ENCODE measurements at regions not wholly inside any gene's neighbourhood (a gene's known extent, or its start where the extent isn't known, plus 50 kb on each side); places are given as distances from the start of the nearest gene placed in this dataset.

GRCh38 chr18:10388373-10388772 lies 66.1 kb upstream of the APCDD1 start:
- no peak for DNase-seq (ENCODE audit: low spot score)

GRCh38 chr18:10391506-10391905 lies 62.9 kb upstream of the APCDD1 start:
- DNase-seq (ENCODE audit: low spot score) = no peak

- no peak for DNase-seq (ENCODE audit: low spot score)
Measured at GRCh38 chr18:10397004-10397403, 57.4 kb upstream of the APCDD1 start.

DNA sequence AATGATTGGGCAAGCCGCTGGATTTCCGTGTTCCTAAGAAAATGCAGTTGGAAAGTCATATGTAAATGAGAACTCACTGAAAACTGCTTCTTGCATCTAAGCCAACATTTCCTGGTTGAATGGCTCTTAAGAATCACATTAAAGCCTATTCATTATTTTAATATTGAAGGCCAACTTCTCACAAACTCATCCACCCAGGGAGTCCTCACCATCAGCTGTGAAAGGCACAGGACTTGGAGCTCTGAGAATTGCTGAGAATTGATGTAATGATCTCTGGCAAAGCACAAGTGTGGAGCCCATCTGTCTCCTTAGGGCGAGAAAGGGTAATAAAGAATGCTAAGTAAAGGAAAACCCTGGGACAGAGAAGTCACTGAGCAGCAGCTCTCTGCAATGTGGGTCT lies 55.9 kb upstream of the APCDD1 start:
- DNase-seq (ENCODE audit: low spot score) = no peak

GRCh38 chr18:10399465-10399864 lies 55.0 kb upstream of the APCDD1 start:
- no peak for DNase-seq (ENCODE audit: low spot score)

DNA sequence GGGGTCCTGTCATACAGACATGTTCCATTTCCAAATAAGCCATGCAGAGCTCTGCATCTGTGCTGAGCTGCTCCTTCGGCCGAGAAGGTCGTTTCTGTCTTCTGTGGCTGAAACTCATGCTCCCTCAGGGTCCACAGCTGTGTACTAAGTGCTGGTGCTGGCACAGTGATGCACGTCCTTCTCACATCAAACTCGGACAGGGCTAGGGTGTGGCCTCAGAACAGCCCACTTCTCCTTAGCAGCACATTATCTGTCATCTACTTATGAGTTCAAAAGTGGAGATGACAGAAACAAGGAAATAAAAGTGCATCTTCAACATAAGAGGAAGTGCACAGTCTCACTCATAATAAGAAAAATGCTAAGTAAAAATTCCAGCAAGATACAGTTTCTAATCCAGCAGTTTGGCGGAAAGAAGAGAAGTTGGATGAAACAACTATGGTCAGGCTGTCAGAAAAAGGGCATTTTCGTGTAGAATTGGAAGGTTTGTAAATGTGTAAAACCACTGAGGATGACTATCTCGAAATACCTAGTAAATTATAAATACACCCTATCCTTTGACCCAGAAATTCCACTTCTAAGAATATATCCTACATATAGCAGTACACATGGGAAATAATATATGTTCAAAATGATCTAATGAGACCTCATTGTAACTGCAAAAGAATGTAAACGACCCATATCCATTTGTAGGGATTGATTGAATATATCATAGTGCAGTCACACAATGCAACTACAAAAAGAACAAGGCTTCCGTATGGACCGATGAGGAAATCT lies 53.7 kb upstream of the APCDD1 start:
- no peak for DNase-seq (ENCODE audit: low spot score)

DNA sequence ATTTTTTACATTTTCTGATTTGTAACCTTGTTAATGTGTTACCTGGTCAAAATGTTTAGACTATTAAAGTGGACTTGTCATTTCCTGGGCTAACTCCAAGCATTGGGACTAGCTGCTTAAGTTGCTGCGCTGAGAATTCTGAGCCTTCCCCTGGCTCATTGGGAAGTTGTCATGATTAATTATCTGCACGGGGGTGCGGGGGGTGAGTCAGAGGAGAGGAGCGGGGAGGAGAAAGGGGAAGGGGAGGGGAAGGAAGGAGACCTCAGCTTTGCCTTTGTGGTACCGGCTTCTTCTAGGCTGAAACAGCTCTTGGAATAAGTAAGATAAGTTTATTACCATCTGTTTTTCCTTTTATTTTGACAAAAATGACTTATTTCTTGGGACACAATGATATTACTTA lies 52.9 kb upstream of the APCDD1 start:
- DNase-seq (ENCODE audit: low spot score) = no peak

DNA sequence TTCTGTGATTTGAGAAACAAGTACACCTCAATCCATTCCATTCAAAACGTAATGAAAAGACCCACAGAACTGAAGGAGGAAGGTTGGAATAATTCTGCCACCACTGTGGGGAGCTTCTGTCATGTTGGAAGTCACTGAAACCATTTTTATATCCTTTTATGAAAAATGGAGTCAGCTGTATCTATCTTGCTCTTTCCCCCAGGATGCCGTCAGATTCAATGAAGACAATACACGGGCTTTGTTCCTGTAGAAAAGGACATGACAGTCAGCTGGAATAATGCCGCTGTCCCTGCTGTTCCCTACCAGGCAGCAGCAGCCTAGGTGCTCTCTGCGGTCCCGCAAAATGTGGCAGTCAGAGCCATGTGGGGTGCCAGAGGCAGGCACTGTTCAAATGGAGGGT lies 52.5 kb upstream of the APCDD1 start:
- DNase-seq (ENCODE audit: low spot score) = no peak

GRCh38 chr18:10402871-10403559 lies 51.4 kb upstream of the APCDD1 start:
- DNase-seq (ENCODE audit: low spot score) = no peak

GRCh38 chr18:10403708-10404107 lies 50.7 kb upstream of the APCDD1 start:
- DNase-seq (ENCODE audit: low spot score) = no peak

- DNase-seq (ENCODE audit: low spot score) = no peak
Measured at GRCh38 chr18:10404168-10404567, 50.3 kb upstream of the APCDD1 start.
